Sigmoid colon (tissue), 6 donors: ENCODE measurements at regions not wholly inside any gene's neighbourhood (a gene's known extent, or its start where the extent isn't known, plus 50 kb on each side); places are given as distances from the start of the nearest gene placed in this dataset.

Source experiments
- DNase-seq: peaks from one replicate; pipeline ENCODE4 v3.0.0-alpha.2; 2019
- H3K27ac ChIP-seq, 4 donors: fragments of 200-600 bp; sonication (generic); one replicate each; pipeline ENCODE4 v1.5.1; 2016 to 2019; ENCODE audit warnings: mild to moderate bottlenecking in 1 of 4
- H3K27me3 ChIP-seq, 3 donors: fragments of 200-600 bp; sonication (generic); one replicate each; pipeline ENCODE4 v1.5.1; 2019; ENCODE audit warnings: mild to moderate bottlenecking in 1 of 3
- H3K36me3 ChIP-seq, 4 donors: fragments of 200-600 bp; sonication (generic); one replicate each; pipeline ENCODE4 v1.5.1; 2016 to 2019
- H3K4me1 ChIP-seq, 4 donors: fragments of 200-600 bp; sonication (generic); one replicate each; pipeline ENCODE4 v1.5.1; 2017 to 2019
- H3K4me3 ChIP-seq, 4 donors: fragments of 200-600 bp; sonication (generic); one replicate each; pipeline ENCODE4 v1.5.1; 2017 to 2019; ENCODE audit warnings: mild to moderate bottlenecking in 2 of 4, moderate library complexity in 1 of 4
- H3K9me3 ChIP-seq, 4 donors: fragments of 200-600 bp in 3 of 4; sonication (generic) in 3 of 4; one replicate each; pipeline versions ENCODE4 v1.5.1 to v1.6.1; 2013 to 2019
- EP300 ChIP-seq, 4 donors: sonication (generic); formaldehyde crosslinking; IDR thresholded peaks; one replicate each; pipeline ENCODE4 v1.6.1; 2017; ENCODE audit warnings: antibody characterized with exemption in 4 of 4
- POLR2A ChIP-seq, 2 donors: fragments of 450-650 bp; IDR thresholded peaks; one replicate each; pipeline ENCODE4 v1.6.1; 2016; ENCODE audit warnings: antibody characterized with exemption in 2 of 2, mild to moderate bottlenecking in 2 of 2, moderate library complexity in 2 of 2
- POLR2AphosphoS5 ChIP-seq, 4 donors: sonication (generic); formaldehyde crosslinking; IDR thresholded peaks; one replicate each; pipeline ENCODE4 v1.6.1; 2017; ENCODE audit warnings: antibody characterized with exemption in 4 of 4
- WGBS, 2 donors: extraction: QIAGEN DNeasy Blood & Tissue Kit; methylation state at CpG; one replicate each; pipeline ENCODE4 v1.1.7; 2013; 5-methylcytosine and 5-hydroxymethylcytosine counted together
- intact Hi-C: fragments of 100-400 bp; cut with DNase I; formaldehyde crosslinking; loops from one replicate; pipeline ENCODE4 v1.15.1; 2023
- TF ChIP-seq, protein P1 (sequence below), 4 experiments: fragments of 450-650 bp in 3 of 4; fragments of 200-600 bp in 1 of 4; IDR thresholded peaks; one replicate each; pipeline ENCODE4 v1.5.1; 2016 to 2019; ENCODE audit warnings: antibody characterized with exemption in 4 of 4, mild to moderate bottlenecking in 3 of 4, moderate library complexity in 2 of 4
- donor health status: healthy with polysubstance abuse.
- donor health status: healthy.

DNA sequence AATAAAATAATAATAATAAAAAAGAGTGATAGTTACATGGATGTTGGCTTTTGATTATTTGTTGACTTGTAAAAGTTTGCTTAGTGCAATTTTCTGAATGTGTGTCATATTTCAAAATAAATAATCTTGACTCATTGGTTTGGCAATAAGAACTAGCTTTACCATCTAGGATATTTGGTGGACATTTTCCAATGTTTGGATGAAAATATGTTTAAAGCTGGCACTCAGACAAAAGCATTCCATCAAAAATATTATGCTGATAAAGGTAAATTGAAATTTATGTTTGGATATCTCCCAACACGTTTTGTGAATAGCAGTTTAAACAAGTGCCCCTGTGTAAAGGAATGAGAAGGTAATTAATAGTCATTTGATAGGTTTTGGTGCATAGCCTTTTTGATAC is 62.5 kb upstream of the KCNMA1 start:
- no peaks in the 10 kb centered on the region for H3K27me3 ChIP-seq
- H3K4me1 ChIP-seq, result peaks cover 0 to 6% (median 0%) of the 10 kb centered on the region in 4 donors
- no peak overlapping the region for H3K27ac ChIP-seq
- no peaks in the 10 kb centered on the region for H3K9me3 ChIP-seq
- WGBS, 2 donors, result 69 to 76% methylated on average over 1 of the region's 1 CpG
- H3K4me3 ChIP-seq, result no peak overlapping the region
- TF ChIP-seq POLR2AphosphoS5 (IDR thresholded peaks at IDR 0.05), result no peak
- TF ChIP-seq EP300 (IDR thresholded peaks at IDR 0.05), result no peak
- TF ChIP-seq, protein P1, sequence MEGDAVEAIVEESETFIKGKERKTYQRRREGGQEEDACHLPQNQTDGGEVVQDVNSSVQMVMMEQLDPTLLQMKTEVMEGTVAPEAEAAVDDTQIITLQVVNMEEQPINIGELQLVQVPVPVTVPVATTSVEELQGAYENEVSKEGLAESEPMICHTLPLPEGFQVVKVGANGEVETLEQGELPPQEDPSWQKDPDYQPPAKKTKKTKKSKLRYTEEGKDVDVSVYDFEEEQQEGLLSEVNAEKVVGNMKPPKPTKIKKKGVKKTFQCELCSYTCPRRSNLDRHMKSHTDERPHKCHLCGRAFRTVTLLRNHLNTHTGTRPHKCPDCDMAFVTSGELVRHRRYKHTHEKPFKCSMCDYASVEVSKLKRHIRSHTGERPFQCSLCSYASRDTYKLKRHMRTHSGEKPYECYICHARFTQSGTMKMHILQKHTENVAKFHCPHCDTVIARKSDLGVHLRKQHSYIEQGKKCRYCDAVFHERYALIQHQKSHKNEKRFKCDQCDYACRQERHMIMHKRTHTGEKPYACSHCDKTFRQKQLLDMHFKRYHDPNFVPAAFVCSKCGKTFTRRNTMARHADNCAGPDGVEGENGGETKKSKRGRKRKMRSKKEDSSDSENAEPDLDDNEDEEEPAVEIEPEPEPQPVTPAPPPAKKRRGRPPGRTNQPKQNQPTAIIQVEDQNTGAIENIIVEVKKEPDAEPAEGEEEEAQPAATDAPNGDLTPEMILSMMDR (IDR thresholded peaks at IDR 0.05), result no peak
- no peak for TF ChIP-seq POLR2A (IDR thresholded peaks at IDR 0.05)
- intact Hi-C loops, result no loop called here
- no peaks in the 10 kb centered on the region for H3K36me3 ChIP-seq
- DNase-seq, result no peak

DNA sequence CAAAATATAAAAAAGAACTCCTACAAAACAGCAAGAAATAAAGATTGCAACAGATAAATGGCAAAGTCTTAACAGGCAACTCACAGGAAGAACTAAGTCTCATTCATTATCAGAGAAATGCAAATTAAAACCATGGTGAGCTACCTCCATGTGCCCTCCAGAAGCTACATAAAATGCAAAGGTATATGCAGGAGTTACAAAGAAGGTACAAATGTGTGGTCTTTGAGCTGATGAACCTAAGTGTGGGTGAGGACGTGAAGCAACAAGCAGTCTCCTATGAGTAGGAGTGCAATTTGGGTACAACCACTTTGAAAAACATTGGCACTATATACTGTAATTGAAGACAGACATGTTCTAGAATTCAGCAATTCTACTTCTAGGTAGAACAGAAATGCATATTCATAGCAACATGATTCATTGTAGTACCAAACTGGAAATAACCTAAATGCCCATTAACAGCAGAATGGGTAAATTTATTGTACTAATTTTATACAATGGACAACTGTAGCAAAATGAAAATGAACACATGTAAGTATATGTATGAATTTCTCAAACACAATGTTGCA is 61.6 kb upstream of the KCNMA1 start:
- no peaks in the 10 kb centered on the region for H3K9me3 ChIP-seq
- no peaks in the 10 kb centered on the region for H3K36me3 ChIP-seq
- no peaks in the 10 kb centered on the region for H3K27me3 ChIP-seq
- H3K4me3 ChIP-seq, result no peak overlapping the region
- H3K27ac ChIP-seq, result no peak overlapping the region
- TF ChIP-seq POLR2AphosphoS5 (IDR thresholded peaks at IDR 0.05) (no peak), POLR2A (IDR thresholded peaks at IDR 0.05) (no peak), EP300 (IDR thresholded peaks at IDR 0.05) (no peak)
- TF ChIP-seq, protein P1 (IDR thresholded peaks at IDR 0.05), result no peak
- DNase-seq, result no peak
- H3K4me1 ChIP-seq, result peaks cover 0 to 6% (median 0%) of the 10 kb centered on the region in 4 donors
- WGBS, 2 donors, result 76 to 79% methylated on average over 1 of the region's 1 CpG
- intact Hi-C loops, result no loop called here

DNA sequence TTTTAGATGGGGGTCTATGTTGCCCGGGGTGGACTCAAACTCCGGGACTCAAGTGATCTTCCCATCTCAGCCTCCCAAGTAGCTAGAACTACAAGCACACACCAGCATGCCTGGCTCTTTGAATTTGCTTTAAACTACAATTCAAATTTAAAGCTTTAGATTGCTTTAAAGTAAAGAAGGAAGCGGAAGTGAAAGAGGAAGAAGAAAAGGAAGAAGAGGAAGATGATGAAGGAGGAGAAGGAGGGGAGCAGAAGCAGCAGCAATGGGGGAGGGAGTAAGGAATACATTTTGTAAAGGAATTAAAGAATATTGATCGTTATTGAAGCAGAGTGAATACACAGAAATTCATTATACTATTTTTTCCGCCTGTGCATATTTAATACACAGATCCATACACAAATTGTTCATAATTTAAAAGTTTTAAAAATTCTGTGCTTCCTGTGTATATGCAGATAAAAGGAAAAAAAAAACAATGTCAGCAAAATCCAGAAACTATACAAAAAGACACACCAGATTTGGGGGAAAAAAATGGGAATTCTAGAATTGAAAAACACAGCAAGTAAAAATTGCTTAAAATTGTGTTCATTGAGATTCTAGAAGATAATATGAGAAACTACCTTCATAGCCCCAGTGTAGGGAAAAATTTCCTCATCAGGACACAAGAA is 60.8 kb upstream of the KCNMA1 start:
- H3K4me1 ChIP-seq, result peaks cover 0 to 6% (median 0%) of the 10 kb centered on the region in 4 donors
- no peaks in the 10 kb centered on the region for H3K27me3 ChIP-seq
- no peak overlapping the region for H3K4me3 ChIP-seq
- H3K9me3 ChIP-seq, result no peaks in the 10 kb centered on the region
- 89% methylated on average over 5 of the region's 5 CpGs for WGBS, 2 donors
- H3K27ac ChIP-seq, result no peak overlapping the region
- TF ChIP-seq POLR2AphosphoS5 (IDR thresholded peaks at IDR 0.05), result no peak
- no peak for TF ChIP-seq EP300 (IDR thresholded peaks at IDR 0.05)
- TF ChIP-seq, protein P1 (IDR thresholded peaks at IDR 0.05), result no peak
- no peak for TF ChIP-seq POLR2A (IDR thresholded peaks at IDR 0.05)
- H3K36me3 ChIP-seq, result no peaks in the 10 kb centered on the region
- intact Hi-C loops, result no loop called here
- no peak for DNase-seq

DNA sequence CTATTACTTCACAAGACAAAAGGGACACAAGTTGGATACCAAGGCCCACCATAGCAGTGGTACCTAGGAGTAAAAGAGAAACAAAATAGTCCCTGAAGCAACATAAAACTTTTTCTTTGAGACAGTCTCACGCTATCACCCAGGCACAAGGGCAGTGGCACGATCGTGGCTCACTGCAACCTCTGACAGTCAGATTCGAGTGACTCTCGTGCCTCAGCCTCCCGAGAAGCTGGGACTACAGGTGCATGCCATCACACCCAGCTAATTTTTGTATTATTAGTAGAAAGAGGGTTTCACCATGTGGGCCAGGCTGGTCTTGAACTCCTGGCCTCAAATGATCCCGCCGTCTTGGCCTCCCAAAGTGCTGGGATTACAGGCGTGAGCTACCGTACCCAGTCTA is 59.0 kb upstream of the KCNMA1 start:
- Histone ChIP-seq H3K4me3 (no peak overlapping the region), H3K4me1 (no peaks in the 10 kb centered on the region), H3K27ac (no peak overlapping the region), H3K27me3 (no peaks in the 10 kb centered on the region), H3K36me3 (no peaks in the 10 kb centered on the region), H3K9me3 (no peaks in the 10 kb centered on the region)
- TF ChIP-seq EP300 (IDR thresholded peaks at IDR 0.05) (no peak), POLR2AphosphoS5 (IDR thresholded peaks at IDR 0.05) (no peak), POLR2A (IDR thresholded peaks at IDR 0.05) (no peak)
- TF ChIP-seq, protein P1 (IDR thresholded peaks at IDR 0.05), result no peak
- WGBS, 2 donors, result 93% methylated on average over 10 of the region's 10 CpGs
- intact Hi-C loops, result no loop called here
- no peak for DNase-seq
